Activated CD8-positive, alpha-beta T cell treated with anti-CD3 and anti-CD28 coated beads, Interleukin-2, amount 10 ng/mL, durations not matched to agents 7 days and 5 days (primary cell): ENCODE measurements at regions not wholly inside any gene's neighbourhood (a gene's known extent, or its start where the extent isn't known, plus 50 kb on each side); places are given as distances from the start of the nearest gene placed in this dataset.

Experiments
- ATAC-seq: fragments of 150-1000 bp; cut with Tn5 transposase; one replicate; pipeline ENCODE4 v1.10.0; 2021; ENCODE audit warnings: moderate library complexity
- CTCF ChIA-PET: fragments of 350-600 bp; sonication (Branson Sonifier 250); formaldehyde crosslinking; loops from one replicate; lab custom pipeline; 2021; ENCODE audit warnings: antibody characterized with exemption; lab: Charles Lee
- POLR2A ChIA-PET: fragments of 350-600 bp; sonication (Branson Sonifier 250); formaldehyde crosslinking; loops from one replicate; lab custom pipeline; 2021; ENCODE audit warnings: antibody characterized with exemption; lab: Charles Lee
- DNase-seq: peaks from one replicate; pipeline ENCODE4 v3.0.0-alpha.2; 2020
- H3K27ac Mint-ChIP-seq: one replicate; pipeline ENCODE4 v1.8.0; 2021; ENCODE audit warnings: mild to moderate bottlenecking, mixed read lengths
- H3K27me3 Mint-ChIP-seq: one replicate; pipeline ENCODE4 v1.8.0; 2021; ENCODE audit warnings: low read depth, mixed read lengths
- H3K36me3 Mint-ChIP-seq: one replicate; pipeline ENCODE4 v1.8.0; 2021; ENCODE audit warnings: low read depth, mixed read lengths
- H3K4me1 Mint-ChIP-seq: one replicate; pipeline ENCODE4 v1.8.0; 2021; ENCODE audit warnings: low read depth, mixed read lengths
- H3K4me3 Mint-ChIP-seq: one replicate; pipeline ENCODE4 v1.8.0; 2021; ENCODE audit warnings: mild to moderate bottlenecking, mixed read lengths
- H3K9me3 Mint-ChIP-seq: one replicate; pipeline ENCODE4 v1.8.0; 2022; ENCODE audit warnings: mixed read lengths; ENCODE audit not compliant: insufficient read depth

DNA sequence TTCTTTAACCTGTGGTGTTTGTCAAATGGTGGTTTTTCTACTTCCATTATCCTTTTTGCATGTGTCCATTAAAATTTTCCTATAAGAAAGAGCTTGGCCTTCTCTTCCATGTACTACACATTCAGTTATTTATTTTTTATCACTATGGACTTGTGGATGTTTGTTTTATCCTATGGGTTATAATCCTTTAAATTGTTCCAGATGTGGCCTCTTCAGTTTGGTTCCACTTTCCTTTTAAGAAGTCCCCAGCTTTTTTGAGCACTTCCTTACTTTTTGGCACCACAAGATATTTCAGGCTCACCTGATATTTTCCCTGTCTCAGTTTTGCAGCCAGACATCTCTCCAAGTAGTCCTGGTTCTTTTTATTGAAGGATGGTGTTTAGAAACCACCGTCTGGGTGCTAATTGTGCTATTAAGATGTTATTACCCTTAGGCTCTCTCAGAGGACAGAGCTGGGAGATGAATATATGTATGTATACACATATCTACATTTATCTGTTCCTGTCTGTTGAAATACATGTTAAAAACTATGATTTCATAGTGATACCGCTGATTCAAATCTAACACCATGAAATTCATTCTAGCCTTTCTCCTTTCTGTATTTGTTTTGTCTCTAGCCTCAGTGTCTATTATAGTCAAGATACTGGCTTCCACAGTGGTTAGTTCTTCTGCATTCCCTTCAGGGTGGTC, 408.5 kb upstream of the RGS6 start:
- DNase-seq (no peak), ATAC-seq (no peak)
- POLR2A ChIA-PET, result no interaction called here
- no peaks in the 10 kb centered on the region for H3K9me3 Mint-ChIP-seq
- H3K27me3 Mint-ChIP-seq, result no peaks in the 10 kb centered on the region
- H3K36me3 Mint-ChIP-seq, result peaks cover 16% of the 10 kb centered on the region
- no peak overlapping the region for H3K4me3 Mint-ChIP-seq
- peaks cover 9% of the 10 kb centered on the region for H3K4me1 Mint-ChIP-seq
- no peak overlapping the region for H3K27ac Mint-ChIP-seq
- CTCF ChIA-PET, result no interaction called here

DNA sequence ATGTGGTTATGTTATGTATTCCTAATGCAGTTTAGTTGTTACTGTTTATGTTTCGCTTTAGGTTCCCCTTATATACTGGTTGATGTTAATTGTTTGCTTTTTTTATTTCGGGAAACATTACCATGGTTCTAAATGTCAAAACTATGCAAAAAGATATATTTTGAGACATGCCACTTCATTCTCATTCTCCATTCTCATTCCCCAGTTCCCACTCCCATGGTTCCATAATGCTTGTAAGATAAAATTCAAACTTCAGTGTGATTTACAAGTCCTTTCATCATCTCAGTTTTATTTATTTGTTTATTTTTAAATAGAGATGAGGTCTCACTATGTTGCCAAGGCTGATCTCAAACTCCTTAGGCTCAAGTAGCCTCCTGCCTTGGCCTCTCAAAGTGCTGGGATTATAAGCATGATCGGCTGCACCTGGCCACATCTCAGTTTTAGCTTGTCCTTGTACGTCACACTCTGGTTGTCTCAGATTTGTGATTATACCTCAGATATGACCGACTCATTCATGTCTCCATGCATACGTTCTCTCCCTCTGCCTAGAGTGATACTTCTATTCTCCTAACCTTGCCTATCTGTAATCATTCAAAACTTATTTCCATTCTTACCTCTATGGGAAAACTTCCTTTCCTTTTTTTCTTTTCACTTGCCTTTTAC, 407.8 kb upstream of the RGS6 start:
- Mint-ChIP-seq H3K27ac (no peak overlapping the region), H3K36me3 (peaks cover 11% of the 10 kb centered on the region), H3K27me3 (no peaks in the 10 kb centered on the region), H3K4me1 (peaks cover 9% of the 10 kb centered on the region), H3K4me3 (no peak overlapping the region), H3K9me3 (no peaks in the 10 kb centered on the region)
- ATAC-seq (no peak), DNase-seq (no peak)
- POLR2A ChIA-PET, result interaction anchor here (0.7 kb wide), 1 partner anchor 200 kb away, joined by 3 read pairs; no protein-coding TSS in a partner anchor
- CTCF ChIA-PET, result no interaction called here

DNA sequence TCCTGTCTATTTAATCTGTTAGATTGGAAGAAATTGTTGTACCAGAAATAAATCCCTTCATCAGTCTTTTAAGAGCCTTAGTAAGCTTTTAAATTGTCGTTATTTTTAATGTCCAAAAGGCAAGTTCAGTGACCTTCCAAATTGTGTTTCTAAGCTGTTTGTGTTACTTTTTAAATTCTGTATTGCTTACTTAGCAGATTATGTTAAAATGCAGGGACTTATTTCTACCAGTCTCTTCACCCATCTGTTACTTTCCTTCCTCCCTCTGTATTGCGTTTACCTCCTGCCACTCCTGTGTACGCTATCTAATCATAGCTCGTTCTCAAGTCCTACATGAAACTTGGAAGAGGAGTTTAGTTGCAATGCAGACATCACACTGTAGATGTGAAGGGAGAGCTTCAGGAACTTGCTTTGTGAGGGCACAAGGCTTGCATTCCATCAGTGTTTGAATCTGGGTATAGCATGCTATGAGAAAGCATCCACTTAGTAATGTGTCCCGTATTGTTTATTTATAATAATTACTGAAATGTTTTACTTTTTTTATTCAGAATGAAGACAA, 406.5 kb upstream of the RGS6 start:
- Mint-ChIP-seq H3K36me3 (peaks cover 17% of the 10 kb centered on the region), H3K4me3 (no peak overlapping the region), H3K9me3 (no peaks in the 10 kb centered on the region), H3K27ac (no peak overlapping the region), H3K27me3 (no peaks in the 10 kb centered on the region), H3K4me1 (peaks cover 9% of the 10 kb centered on the region)
- ChIA-PET CTCF (no interaction called here), POLR2A (no interaction called here)
- no peak for ATAC-seq
- no peak for DNase-seq

DNA sequence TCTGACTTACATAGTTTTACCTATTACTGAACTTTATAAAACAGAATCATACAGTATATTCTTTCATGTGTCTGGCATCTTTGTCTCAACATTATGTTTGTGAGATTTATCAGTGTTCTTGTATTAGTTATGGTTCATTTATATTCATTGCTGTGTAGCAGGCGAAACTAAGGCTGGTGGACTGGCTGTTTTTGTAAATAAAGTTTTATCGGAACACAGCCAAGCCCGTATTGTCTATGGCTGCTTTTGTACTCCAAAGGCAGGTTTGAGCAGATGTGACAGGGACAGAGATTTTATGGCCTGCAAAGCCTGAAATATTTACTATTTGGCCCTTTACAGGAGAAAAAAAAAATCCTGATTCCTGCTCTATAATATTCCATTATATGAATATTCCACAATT, 405.8 kb upstream of the RGS6 start:
- CTCF ChIA-PET, result no interaction called here

DNA sequence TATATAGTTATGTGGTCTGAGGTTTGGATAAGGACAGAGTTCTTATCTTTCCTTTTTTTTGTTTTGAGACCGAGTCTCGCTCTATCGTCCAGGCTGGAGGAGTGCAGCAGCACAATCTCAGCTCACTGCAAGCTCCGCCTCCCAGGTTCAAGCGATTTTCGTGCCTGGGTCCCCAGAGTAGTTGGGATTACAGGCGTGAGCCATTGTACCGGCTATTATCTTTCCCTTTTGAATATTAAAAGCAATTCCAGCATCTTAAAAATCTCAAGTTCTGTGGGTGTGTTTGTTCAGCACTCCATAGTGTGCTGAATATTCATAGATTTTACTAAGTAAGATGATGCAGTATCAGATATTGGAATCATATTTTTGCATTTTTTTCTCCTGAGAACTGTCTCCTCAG, 404.4 kb upstream of the RGS6 start:
- CTCF ChIA-PET, result no interaction called here
- H3K36me3 Mint-ChIP-seq, result peaks cover 25% of the 10 kb centered on the region
- H3K9me3 Mint-ChIP-seq, result no peaks in the 10 kb centered on the region
- H3K27me3 Mint-ChIP-seq, result no peaks in the 10 kb centered on the region
- H3K27ac Mint-ChIP-seq, result no peak overlapping the region
- no peak for ATAC-seq
- POLR2A ChIA-PET, result no interaction called here
- no peak overlapping the region for H3K4me3 Mint-ChIP-seq
- no peak for DNase-seq
- H3K4me1 Mint-ChIP-seq, result peaks cover 9% of the 10 kb centered on the region

More for the DNA sequence above, 405.8 kb upstream of the RGS6 start:
- Mint-ChIP-seq H3K4me1 (peaks cover 9% of the 10 kb centered on the region), H3K4me3 (no peak overlapping the region), H3K36me3 (peaks cover 21% of the 10 kb centered on the region), H3K27me3 (no peaks in the 10 kb centered on the region), H3K27ac (no peak overlapping the region), H3K9me3 (no peaks in the 10 kb centered on the region)
- no peak for ATAC-seq
- no peak for DNase-seq
- POLR2A ChIA-PET, result no interaction called here

DNA sequence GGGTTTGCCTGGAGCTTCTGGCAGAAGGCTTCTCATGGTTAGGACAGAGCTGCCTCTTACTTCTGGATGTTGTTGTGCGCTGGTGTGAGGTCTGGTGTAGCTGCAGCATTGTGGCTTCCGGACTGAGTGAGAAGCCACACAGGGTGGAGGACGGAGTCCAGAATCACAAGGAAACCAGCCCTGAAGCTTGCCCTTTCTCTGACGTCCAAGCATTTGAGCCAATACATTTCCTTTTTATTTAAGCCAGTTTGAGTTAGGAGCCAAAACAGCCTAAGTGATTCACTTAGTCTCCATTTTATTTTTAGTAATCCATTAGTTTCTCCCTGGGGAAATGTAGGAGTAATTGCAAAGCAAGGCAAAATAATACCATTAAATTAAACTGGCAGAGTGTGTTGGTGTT, 402.4 kb upstream of the RGS6 start:
- no peak for DNase-seq
- no peak for ATAC-seq
- Mint-ChIP-seq H3K4me1 (no peaks in the 10 kb centered on the region), H3K36me3 (peaks cover 24% of the 10 kb centered on the region), H3K27ac (peak overlapping the region; percentile 50), H3K4me3 (no peak overlapping the region), H3K9me3 (no peaks in the 10 kb centered on the region), H3K27me3 (no peaks in the 10 kb centered on the region)
- ChIA-PET POLR2A (no interaction called here), CTCF (no interaction called here)

DNA sequence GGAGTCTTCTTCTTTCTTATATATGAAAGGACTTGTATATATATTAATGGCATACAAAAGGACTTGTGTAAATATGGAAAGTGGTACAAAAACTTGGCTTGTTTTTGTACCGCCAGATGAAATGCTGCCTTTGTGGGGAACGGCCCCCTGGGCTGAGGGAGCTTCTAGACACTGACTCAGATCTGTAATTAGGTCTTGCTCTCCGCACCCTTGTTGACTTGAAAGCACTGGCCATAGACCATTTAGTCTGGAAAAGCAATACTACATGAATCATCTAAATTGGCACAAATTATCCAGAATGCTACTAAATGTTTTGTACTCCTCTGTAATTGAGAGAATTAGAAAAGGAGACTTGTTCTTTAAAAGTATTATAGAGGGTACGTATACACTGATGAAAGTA, 399.9 kb upstream of the RGS6 start:
- DNase-seq (no peak), ATAC-seq (no peak)
- Mint-ChIP-seq H3K27me3 (no peaks in the 10 kb centered on the region), H3K4me1 (no peaks in the 10 kb centered on the region), H3K9me3 (no peaks in the 10 kb centered on the region), H3K36me3 (peaks cover 18% of the 10 kb centered on the region), H3K27ac (no peak overlapping the region), H3K4me3 (no peak overlapping the region)
- POLR2A ChIA-PET, result no interaction called here
- CTCF ChIA-PET, result no interaction called here

DNA sequence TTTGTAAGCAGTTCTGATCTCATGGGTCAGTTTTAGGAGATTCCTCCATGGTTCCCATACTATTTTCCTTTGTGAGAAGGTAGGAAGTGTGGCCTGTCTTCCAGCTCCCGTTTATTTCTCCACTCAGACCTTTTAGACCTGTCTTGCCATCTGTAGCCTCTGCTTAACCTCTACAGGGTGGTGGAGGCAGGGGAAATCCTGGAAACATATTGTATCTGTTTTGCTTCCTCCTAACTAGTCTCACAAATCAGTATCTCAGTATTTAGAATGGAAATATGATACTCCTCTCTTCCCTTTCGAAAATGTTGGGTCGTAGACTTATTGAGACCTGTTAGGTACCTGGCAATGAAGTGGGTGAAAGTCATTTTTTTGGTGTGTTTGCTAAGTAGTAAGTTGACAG, 399.4 kb upstream of the RGS6 start:
- no peak for ATAC-seq
- CTCF ChIA-PET, result no interaction called here
- peaks cover 18% of the 10 kb centered on the region for H3K36me3 Mint-ChIP-seq
- no peak overlapping the region for H3K4me3 Mint-ChIP-seq
- no peaks in the 10 kb centered on the region for H3K4me1 Mint-ChIP-seq
- POLR2A ChIA-PET, result no interaction called here
- no peak overlapping the region for H3K27ac Mint-ChIP-seq
- H3K27me3 Mint-ChIP-seq, result no peaks in the 10 kb centered on the region
- DNase-seq, result no peak
- no peaks in the 10 kb centered on the region for H3K9me3 Mint-ChIP-seq

DNA sequence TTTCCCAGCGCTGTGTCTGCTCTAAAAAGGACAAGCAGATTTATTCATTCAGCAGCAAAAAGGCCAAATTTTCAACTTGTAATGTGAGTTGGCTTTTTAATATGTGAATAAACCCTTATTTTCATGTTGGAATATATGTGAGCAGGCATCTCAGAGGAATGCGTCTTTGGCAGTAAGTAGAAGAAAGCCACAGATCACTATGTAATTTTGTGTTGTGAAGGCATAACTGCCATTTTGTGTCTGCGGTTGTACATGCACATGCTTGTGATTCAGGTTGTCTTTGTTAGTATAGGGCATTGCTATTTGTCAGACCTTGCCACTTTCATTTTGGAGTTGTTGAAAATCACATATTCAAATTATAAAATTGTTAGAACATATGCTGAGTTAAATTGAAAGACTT, 398.8 kb upstream of the RGS6 start:
- no peak overlapping the region for H3K27ac Mint-ChIP-seq
- POLR2A ChIA-PET, result no interaction called here
- peaks cover 18% of the 10 kb centered on the region for H3K36me3 Mint-ChIP-seq
- no peaks in the 10 kb centered on the region for H3K27me3 Mint-ChIP-seq
- no peaks in the 10 kb centered on the region for H3K9me3 Mint-ChIP-seq
- CTCF ChIA-PET, result no interaction called here
- H3K4me1 Mint-ChIP-seq, result no peaks in the 10 kb centered on the region
- H3K4me3 Mint-ChIP-seq, result no peak overlapping the region
- ATAC-seq, result no peak
- DNase-seq, result no peak

DNA sequence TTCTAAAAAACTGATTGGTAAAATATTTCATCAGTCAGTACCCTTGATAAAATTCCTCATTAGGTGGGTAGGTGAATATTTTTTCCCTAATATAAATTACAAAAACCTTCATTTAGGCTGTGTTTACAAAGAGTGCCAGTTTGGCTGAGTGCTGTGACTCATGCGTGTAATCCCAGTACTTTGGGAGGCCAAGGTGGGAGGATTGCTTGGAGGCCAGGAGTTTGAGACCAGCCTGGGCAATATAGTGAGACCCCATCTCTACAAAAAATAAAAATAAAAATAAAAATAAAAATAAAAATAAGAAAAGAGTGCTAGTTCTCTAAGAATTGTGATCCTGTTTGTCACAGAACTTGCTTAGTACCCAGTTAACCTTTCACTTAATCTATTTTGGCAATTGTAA, 398.4 kb upstream of the RGS6 start:
- no peaks in the 10 kb centered on the region for H3K4me1 Mint-ChIP-seq
- ChIA-PET CTCF (interaction anchor here (0.6 kb wide), 1 partner anchor 143 kb away, joined by 3 read pairs; no protein-coding TSS in a partner anchor), POLR2A (no interaction called here)

DNA sequence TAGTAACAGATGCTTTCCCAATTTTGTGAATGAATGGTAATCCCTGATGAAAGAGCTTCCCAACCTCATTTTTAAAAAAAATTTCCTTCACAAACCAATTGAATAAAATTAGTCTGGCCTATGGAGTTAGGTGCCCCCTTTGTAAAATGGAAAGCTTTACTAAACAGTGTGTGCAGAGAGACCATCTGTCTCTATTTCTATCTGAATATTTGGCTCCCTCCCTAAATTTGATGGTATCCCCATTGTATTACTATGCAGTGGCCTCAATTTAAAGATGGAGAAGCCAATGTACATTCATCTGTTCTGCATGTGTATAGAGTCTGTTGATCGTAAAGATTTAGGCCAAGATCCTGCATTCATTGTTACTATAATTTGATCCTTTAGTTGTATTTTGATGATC, 397.7 kb upstream of the RGS6 start:
- H3K9me3 Mint-ChIP-seq, result no peaks in the 10 kb centered on the region
- DNase-seq (no peak), ATAC-seq (no peak)
- H3K4me1 Mint-ChIP-seq, result no peaks in the 10 kb centered on the region
- CTCF ChIA-PET, result interaction anchor here (0.6 kb wide), 1 partner anchor 144 kb away, joined by 3 read pairs; no protein-coding TSS in a partner anchor
- peaks cover 18% of the 10 kb centered on the region for H3K36me3 Mint-ChIP-seq
- H3K27ac Mint-ChIP-seq, result no peak overlapping the region
- no peaks in the 10 kb centered on the region for H3K27me3 Mint-ChIP-seq
- no peak overlapping the region for H3K4me3 Mint-ChIP-seq
- POLR2A ChIA-PET, result no interaction called here

More for the DNA sequence above, 398.4 kb upstream of the RGS6 start:
- no peak overlapping the region for H3K27ac Mint-ChIP-seq
- ATAC-seq, result no peak
- no peaks in the 10 kb centered on the region for H3K9me3 Mint-ChIP-seq
- H3K27me3 Mint-ChIP-seq, result no peaks in the 10 kb centered on the region
- H3K4me3 Mint-ChIP-seq, result no peak overlapping the region
- DNase-seq, result no peak
- peaks cover 18% of the 10 kb centered on the region for H3K36me3 Mint-ChIP-seq

DNA sequence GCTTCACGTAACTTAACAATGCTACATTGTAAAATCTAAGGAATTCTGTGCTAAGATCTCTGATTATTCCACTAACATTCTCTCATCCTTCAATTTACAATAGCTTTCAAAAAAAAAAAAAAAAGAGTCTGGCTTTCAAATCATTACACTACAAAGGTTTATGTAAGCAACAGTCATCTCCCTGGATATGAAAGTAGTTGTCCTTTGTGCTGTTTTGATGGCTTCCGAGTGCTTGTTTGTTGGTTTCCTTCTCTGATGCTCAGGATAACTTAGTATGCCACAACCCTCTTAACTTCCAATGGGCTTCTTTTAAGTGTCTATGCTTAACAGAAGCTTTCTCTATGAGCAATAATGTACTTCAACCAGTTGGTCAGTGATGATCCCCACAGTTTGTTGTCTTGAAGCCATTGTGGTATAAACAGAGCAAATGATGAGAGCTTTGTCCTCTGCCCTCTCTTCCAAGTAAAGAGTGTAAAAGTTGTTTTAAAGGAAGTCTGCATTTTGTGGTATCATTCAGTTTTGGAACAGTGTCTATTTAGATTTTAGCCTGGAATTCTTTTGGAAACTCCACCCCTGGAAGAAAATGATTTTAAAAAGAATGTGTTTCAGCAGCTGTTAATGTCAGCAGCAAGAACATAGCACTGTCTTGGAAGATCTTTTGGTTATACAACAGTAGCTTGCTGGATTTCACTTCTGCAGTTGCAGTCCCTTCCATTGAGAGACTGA, 396.1 kb upstream of the RGS6 start:
- H3K4me3 Mint-ChIP-seq, result no peak overlapping the region

More for the DNA sequence above, 396.1 kb upstream of the RGS6 start:
- Mint-ChIP-seq H3K9me3 (no peaks in the 10 kb centered on the region), H3K27me3 (no peaks in the 10 kb centered on the region), H3K4me1 (no peaks in the 10 kb centered on the region), H3K36me3 (peaks cover 9% of the 10 kb centered on the region), H3K27ac (no peak overlapping the region)
- ATAC-seq (no peak), DNase-seq (no peak)
- ChIA-PET POLR2A (no interaction called here), CTCF (interaction anchor here (1.4 kb wide), 1 partner anchor 14 kb away, joined by 6 read pairs; no protein-coding TSS in a partner anchor)
